ENCODE measurements at regions not wholly inside any gene's neighbourhood (a gene's known extent, or its start where the extent isn't known, plus 50 kb on each side); places are given as distances from the start of the nearest gene placed in this dataset.

- peaks cover 11% of the 10 kb centered on the region; the same call in 1 of the 2 replicates for H3K9me3 ChIP-seq (ENCODE audit: low read length)
- ChIA-PET CTCF (ENCODE audit: low intra/inter-chr PET ratio, low total read pairs) (no interaction called here), POLR2A (no interaction called here)
- no peaks in the 10 kb centered on the region for H3K27me3 ChIP-seq (ENCODE audit: control insufficient read depth in 1 of 2, insufficient read depth in 2 of 2, low read length in 2 of 2)
- no peak overlapping the region for H3K4me3 ChIP-seq (replicated peaks in 1 of 3; ENCODE audit: insufficient read depth in 1 of 3, low read depth in 2 of 3, low read length in 3 of 3)
- no TSS peak for BruUV-seq (replicated peaks)
- H3K36me3 ChIP-seq (replicated peaks in 1 of 2; ENCODE audit: control insufficient read depth in 1 of 2, insufficient read depth in 2 of 2, low read length in 2 of 2) = no peaks in the 10 kb centered on the region
- no peaks in the 10 kb centered on the region for H3K4me1 ChIP-seq (ENCODE audit: insufficient read depth, low read length)
- in situ Hi-C loops (cut with HindIII; ENCODE audit: extremely low pct_ligation_motif_present, low pct_unique_long_range_greater_than_20kb) (no loop called here), intact Hi-C loops (cut with micrococcal nuclease; ENCODE audit: unreplicated experiment) (no loop called here)
- no peak overlapping the region for H2AFZ ChIP-seq (ENCODE audit: low read length)
- H3K4me2 ChIP-seq (ENCODE audit: low read depth, low read length) = no peak overlapping the region
- no peaks in the 10 kb centered on the region for H3K79me2 ChIP-seq (ENCODE audit: insufficient read depth, low read length)
- WGBS (ENCODE audit: low lambda C conversion rate) = 0% methylated on average over 2 of the region's 2 CpGs
- ATAC-seq (no peak), FAIRE-seq (no peak), DNase-seq (ENCODE audit: low spot score) (no peak)
- H3K9ac ChIP-seq (ENCODE audit: insufficient read depth, low read depth, low read length) = no peak overlapping the region
- no peak overlapping the region for H3K27ac ChIP-seq (ENCODE audit: extremely low read length, insufficient read depth, low read length)
- no peaks in the 10 kb centered on the region for H4K20me1 ChIP-seq (ENCODE audit: insufficient read depth, low read length)
- TF ChIP-seq HNRNPK (IDR thresholded peaks at IDR 0.05; ENCODE audit: low read depth, low read length, poor library complexity, severe bottlenecking) (no peak), ZBTB20 (CRISPR knock-in tag; IDR thresholded peaks at IDR 0.05; ENCODE audit: borderline replicate concordance, low read depth) (no peak), HDAC1 (CRISPR knock-in tag; IDR thresholded peaks at IDR 0.05) (no peak), POLR2A (IDR thresholded peaks at IDR 0.05; ENCODE audit: insufficient read depth in 1 of 2, low read depth in 2 of 2, low read length in 2 of 2) (no peak), MAF1 (CRISPR knock-in tag; IDR thresholded peaks at IDR 0.05; ENCODE audit: borderline replicate concordance) (no peak), PLSCR1 (CRISPR knock-in tag; IDR thresholded peaks at IDR 0.05; ENCODE audit: borderline replicate concordance) (no peak), CREM (IDR thresholded peaks at IDR 0.05) (no peak), CREM (CRISPR knock-in tag; IDR thresholded peaks at IDR 0.05) (no peak), ARHGAP35 (CRISPR knock-in tag; IDR thresholded peaks at IDR 0.05; ENCODE audit: borderline replicate concordance) (no peak), TMF1 (CRISPR knock-in tag; IDR thresholded peaks at IDR 0.05; ENCODE audit: low read depth) (no peak), NR3C1 (CRISPR knock-in tag; IDR thresholded peaks at IDR 0.05) (no peak), HMG20A (CRISPR knock-in tag; IDR thresholded peaks at IDR 0.05; ENCODE audit: borderline replicate concordance) (no peak)
- TF ChIP-seq, protein P1, sequence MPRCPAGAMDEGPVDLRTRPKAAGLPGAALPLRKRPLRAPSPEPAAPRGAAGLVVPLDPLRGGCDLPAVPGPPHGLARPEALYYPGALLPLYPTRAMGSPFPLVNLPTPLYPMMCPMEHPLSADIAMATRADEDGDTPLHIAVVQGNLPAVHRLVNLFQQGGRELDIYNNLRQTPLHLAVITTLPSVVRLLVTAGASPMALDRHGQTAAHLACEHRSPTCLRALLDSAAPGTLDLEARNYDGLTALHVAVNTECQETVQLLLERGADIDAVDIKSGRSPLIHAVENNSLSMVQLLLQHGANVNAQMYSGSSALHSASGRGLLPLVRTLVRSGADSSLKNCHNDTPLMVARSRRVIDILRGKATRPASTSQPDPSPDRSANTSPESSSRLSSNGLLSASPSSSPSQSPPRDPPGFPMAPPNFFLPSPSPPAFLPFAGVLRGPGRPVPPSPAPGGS (CRISPR knock-in tag; IDR thresholded peaks at IDR 0.05) = no peak
- TF ChIP-seq, protein P2, sequence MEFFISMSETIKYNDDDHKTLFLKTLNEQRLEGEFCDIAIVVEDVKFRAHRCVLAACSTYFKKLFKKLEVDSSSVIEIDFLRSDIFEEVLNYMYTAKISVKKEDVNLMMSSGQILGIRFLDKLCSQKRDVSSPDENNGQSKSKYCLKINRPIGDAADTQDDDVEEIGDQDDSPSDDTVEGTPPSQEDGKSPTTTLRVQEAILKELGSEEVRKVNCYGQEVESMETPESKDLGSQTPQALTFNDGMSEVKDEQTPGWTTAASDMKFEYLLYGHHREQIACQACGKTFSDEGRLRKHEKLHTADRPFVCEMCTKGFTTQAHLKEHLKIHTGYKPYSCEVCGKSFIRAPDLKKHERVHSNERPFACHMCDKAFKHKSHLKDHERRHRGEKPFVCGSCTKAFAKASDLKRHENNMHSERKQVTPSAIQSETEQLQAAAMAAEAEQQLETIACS (CRISPR knock-in tag; IDR thresholded peaks at IDR 0.05) = no peak
- TF ChIP-seq, protein P3, sequence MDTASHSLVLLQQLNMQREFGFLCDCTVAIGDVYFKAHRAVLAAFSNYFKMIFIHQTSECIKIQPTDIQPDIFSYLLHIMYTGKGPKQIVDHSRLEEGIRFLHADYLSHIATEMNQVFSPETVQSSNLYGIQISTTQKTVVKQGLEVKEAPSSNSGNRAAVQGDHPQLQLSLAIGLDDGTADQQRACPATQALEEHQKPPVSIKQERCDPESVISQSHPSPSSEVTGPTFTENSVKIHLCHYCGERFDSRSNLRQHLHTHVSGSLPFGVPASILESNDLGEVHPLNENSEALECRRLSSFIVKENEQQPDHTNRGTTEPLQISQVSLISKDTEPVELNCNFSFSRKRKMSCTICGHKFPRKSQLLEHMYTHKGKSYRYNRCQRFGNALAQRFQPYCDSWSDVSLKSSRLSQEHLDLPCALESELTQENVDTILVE (CRISPR knock-in tag; IDR thresholded peaks at IDR 0.05) = no peak
- TF ChIP-seq, protein P4, sequence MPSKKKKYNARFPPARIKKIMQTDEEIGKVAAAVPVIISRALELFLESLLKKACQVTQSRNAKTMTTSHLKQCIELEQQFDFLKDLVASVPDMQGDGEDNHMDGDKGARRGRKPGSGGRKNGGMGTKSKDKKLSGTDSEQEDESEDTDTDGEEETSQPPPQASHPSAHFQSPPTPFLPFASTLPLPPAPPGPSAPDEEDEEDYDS (CRISPR knock-in tag; IDR thresholded peaks at IDR 0.05) = no peak
These were observed 1083.2 kb downstream of the SOCS6 start for GRCh38 chr18:71371951-71372605.

Data from HepG2 (cell line).